HG02678 (cell line): ENCODE measurements at regions not wholly inside any gene's neighbourhood (a gene's known extent, or its start where the extent isn't known, plus 50 kb on each side); places are given as distances from the start of the nearest gene placed in this dataset.
A peak's percentile ranks its signal among the peaks of the same experiment; 100 is the strongest.
"Not testable (repeated sequence)": the region's sequence is repeated elsewhere in the genome, so short reads cannot be mapped to it uniquely, and the experiment has no call there.

Experiments
- ATAC-seq: cut with Tn5 transposase; IDR thresholded peaks from one replicate; pipeline ENCODE4 v1.9.1; 2021; ENCODE audit warnings: mild to moderate bottlenecking, moderate library complexity; ENCODE audit not compliant: unreplicated experiment

DNA sequence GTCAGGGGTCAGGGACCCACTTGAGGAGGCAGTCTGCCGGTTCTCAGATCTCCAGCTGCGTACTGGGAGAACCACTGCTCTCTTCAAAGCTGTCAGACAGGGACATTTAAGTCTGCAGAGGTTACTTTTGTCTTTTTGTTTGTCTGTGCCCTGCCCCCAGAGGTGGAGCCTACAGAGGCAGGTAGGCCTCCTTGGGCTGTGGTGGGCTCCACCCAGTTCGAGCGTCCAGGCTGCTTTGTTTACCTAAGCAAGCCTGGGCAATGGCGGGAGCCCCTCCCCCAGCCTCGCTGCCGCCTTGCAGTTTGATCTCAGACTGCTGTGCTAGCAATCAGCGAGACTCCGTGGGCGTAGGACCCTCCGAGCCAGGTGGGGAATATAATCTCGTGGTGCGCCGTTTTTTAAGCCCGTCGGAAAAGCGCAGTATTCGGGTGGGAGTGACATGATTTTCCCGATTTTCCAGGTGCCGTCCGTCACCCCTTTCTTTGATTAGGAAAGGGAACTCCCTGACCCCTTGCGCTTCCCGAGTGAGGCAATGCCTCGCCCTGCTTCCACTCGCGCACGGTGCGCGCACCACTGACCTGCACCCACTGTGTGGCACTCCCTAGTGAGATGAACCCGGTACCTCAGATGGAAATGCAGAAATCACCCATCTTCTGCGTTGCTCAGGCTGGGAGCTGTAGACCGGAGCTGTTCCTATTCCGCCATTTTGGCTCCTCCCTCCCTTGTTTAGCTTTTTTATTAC, 268.6 kb upstream of the SATB1 start:
- not testable (repeated sequence) for ATAC-seq

DNA sequence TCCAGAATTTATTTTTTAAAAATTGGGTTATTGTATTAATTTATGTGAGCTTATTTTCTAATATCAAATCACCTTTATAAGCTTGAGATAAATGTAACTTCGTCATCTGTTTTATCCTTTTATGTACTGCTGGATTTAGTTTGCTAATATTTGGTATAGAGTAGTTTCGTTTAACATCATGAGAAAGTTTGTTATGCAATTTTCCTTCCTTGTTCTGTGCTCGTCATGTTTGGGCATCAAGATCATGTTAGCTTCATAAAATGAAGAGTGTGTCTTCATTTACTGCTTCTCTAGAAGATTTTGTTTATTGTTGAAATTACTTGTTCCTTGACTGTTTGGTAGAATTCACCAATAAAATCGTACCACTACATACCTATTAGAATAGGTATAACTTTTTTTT, 262.1 kb upstream of the SATB1 start:
- ATAC-seq, result no peak

- no peak for ATAC-seq
Measured at GRCh38 chr3:18683900-18684299, 258.8 kb upstream of the SATB1 start.

DNA sequence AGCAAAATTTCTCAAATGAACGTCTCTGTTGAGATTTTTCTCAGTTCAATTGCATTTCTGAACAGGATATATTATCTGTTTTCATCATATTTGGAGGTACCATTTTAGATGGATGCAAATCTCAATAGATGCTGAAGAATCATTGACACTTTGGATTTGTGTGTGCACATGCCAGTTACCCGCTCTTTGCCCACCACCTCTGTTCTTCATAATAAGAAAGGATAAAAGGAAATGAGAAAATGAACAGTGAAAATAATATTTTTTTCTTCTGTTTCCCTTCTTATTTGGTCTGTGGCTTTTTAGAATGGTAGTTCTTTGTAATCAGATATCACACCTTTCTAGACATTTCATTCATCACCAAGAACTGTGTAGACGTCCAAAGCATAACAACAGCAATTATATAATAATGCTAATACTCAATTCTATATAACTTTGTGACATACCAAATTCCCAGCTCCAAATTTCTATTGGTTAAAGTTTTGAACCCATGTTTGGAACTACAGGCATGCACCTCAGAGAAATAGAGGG, 256.7 kb upstream of the SATB1 start:
- ATAC-seq, result no peak

- no peak for ATAC-seq
Measured at GRCh38 chr3:18680758-18681157, 255.6 kb upstream of the SATB1 start.

DNA sequence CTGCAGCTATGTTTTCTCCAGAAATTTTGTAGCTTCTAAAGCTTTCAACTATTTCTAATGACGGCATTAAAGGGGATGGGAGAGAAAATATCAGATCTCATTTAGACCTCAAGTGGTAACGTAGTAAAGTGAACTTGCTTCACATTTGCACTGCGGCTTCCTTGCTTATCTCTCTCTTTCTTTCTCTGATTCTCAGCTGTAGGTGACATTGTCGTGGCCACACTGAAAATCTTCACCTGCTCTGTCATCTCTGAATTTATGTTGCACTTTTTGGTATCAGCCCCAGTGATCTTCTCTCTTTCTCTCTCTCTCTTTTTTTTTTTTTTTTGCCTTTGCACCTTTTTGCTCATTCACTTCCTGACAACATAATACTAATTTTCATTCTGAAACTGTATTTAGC, 254.1 kb upstream of the SATB1 start:
- no peak for ATAC-seq

DNA sequence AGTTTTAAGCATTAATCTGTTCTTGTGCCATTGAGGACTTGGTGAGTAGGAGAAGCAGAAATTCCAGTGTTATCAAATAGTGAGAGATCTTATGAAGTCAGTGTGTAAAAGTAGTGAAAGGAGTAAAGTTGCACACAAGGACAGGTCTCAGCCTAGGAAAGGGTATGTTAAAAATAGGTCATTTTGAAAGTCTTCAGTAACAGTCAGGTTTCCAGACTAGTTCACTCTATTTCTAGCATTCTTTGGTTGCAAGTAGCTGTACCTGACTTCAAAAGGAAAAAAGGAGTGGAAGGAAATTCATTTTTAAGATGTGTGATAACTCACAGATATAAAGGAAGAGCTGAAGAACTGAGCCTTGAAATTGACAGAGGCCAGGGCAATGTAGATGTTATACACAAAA, 250.1 kb upstream of the SATB1 start:
- no peak for ATAC-seq

DNA sequence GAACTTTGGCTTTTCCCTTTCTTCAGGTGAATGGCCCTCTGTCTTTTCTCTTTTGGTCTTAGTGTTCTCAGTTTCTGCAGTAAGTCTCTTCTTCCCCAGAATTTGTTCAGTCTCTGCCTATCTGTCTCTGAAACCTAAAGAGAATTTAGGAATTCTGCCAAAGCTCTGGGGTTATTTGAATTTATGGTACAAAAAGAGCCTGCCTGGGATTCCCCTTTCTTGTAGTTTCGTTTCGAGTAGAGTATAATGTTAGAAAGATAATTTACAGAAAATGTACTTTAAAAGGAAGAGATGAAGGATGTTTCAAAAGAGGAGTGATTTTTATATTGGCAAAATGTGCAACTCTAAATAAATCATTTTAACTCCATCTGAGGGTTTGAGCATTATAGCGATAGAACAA, 247.4 kb upstream of the SATB1 start:
- ATAC-seq, result no peak

DNA sequence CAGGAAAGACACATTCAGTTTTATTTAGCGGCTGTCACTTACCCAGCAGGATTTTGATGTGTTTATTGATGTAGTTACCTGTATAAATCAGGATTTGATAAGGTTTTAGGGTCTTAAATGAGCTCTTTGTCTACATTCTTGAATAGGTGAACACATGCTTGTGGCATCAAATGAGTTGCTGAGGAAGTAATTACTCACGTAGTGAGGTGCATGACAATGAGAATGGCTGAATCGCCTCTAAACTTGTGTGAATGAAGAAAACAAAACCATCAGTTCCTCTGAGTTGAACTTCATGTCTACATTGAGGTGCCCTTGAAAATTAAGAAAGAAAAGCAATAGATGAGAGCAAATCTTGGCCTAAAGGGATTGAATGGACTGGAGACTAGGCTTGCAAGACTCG, 245.6 kb upstream of the SATB1 start:
- ATAC-seq, result no peak

- no peak for ATAC-seq
Measured at GRCh38 chr3:18669374-18669773, 244.2 kb upstream of the SATB1 start.

DNA sequence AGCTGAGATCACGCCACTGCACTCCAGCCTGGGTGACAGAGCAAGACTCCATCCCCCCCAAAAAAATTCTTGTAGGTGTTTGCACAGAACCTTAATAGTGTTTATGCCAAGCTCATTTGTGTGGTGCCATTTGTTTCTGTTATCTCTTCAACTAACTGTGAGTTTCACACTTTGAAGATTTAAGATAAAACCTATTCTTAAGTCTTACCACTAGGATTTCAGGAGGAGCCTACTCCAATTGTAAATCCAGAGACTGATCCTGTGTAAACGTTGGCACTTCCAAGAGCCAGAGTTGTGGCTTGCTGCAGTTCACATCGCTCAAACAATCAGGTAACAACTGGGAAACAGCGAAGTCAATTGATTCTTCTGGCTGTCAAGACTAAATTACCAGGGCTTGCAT, 242.4 kb upstream of the SATB1 start:
- ATAC-seq, result no peak

DNA sequence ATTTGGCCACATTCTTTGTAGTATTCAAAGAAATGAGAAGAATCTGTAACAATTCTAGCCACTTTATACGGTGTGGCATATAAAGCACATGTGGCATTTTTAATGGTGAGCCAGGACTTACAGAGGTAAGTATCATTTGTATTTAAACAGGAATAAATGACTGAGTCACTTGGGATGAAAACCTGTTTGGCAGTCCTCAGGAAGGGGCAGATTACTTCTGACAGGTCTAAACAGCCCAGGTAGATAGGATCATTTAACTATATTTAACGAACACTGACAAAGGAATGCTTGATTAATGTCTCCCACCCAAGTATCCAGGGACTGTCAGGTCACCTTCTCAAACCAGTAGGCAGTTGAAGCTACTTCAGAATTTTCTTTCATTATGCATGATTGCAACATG, 241.5 kb upstream of the SATB1 start:
- no peak for ATAC-seq

DNA sequence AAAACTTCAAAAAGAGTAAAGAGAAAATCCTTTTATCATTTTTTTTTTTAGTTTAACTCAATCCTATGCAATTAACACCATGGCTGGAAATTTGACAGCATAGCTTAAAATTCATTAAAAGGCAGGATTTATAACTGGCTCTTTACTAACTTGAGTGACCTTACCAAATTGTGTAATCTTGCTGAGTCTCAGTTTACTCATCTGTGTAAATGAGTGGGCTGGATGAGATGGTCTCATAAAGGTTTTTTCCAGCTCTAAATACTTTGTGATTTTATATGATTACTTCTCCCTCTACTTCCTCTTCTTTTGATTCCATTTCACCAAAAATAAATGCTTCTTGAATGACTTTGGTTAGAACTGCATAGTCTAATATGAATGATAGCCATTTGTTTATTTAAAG, 234.9 kb upstream of the SATB1 start:
- ATAC-seq, result no peak

DNA sequence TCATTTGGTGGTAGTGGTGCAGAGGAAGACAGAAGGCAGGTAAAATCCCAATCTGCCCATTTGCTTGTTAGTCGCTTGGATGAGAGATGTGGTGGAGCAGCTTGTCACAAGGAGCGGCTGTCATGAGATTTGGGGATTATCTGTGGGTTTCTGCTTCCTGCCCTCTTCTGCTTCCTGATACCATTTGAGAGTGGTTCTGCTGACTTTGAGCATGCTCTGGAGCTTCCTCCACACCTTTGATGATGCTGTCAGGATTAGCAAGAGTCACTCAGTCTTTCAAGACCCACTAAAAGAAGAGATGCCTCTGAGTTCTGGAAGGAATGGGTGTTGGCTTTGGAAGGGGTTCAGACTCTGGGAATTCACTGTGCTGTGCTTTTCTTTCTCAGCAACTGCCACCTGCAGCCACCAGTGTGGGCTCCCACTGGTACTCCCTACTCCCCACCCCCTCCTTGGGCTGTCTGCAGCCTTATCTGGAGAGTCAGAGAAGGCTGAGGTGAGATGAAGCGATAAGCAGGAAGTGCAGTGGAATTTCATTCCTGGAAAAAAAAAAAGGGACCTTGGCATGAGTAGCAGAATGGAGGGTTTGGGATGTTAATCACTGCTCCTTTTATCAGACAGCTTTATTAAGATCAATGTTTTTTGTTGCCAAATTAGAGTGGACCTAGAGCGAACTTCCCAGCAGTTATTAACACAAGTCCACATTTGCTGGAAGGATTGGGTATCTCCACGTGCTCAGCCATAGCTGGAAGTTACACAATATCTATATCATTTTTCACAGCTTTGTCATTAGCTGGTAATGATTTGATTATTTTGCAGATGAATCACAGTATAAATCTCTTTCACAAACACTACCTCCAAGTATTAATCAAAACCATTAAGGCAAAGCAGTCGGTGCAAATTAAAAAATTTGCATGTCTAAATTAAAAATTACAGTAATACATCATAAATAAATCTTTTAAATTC, 233.0 kb upstream of the SATB1 start:
- no peak for ATAC-seq

- ATAC-seq, result no peak
Measured at GRCh38 chr3:18656866-18657265, 231.7 kb upstream of the SATB1 start.

GRCh38 chr3:18656410-18656809, 231.3 kb upstream of the SATB1 start:
- no peak for ATAC-seq

GRCh38 chr3:18655827-18656226, 230.7 kb upstream of the SATB1 start:
- ATAC-seq, result no peak

DNA sequence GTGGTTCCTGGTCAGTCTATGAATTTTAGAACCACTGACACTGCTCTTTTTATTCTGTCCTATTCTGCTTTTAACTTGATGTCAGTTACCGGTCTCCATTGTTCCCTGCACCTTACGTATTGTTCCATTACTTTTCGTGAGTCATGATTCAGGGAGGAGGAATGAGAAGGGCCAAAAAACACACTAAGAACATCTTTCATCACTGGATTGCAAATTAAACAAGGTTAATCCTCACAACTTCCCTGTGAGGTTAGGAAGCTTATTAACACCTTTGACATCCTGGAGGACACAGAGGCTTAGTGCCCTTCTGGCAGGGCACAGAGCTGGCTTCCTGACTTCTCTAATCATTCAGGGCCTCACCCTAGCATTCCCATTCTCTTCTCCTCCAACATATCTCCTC, 227.6 kb upstream of the SATB1 start:
- no peak for ATAC-seq

- no peak for ATAC-seq
Measured at GRCh38 chr3:18650731-18651130, 225.6 kb upstream of the SATB1 start.

DNA sequence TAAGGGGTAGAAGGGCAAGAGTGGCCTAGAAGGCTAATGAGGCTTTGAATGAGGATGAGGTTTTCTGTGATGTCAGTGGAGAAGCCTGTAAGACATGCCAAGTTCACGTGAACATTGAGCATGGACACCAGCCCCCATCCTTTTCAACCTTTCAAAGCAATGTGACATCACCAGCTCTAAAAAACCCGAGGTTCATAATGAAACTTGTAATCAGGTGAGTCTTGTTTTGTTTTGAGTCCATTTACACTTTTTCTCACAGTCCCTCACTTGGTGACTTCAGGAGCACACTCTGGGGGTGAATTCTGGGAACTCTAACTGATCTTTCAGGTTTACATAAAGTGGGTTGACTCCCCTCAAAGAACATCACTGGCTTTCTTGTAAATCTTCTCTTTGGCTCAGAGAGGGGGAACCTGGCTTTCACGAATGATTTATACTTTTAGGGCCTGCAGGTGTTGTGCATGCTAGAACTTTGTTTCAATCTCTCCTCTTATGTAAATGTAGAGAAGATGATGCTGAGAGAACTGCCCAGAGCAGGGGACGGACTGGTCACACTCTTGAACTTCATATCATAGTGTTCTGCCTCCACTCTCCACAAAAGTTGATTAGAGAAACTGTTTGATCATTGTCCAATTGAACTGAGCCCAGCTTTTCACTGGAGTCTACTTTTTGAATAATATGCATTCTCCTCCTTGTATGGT, 224.7 kb upstream of the SATB1 start:
- peak; percentile 86 for ATAC-seq

DNA sequence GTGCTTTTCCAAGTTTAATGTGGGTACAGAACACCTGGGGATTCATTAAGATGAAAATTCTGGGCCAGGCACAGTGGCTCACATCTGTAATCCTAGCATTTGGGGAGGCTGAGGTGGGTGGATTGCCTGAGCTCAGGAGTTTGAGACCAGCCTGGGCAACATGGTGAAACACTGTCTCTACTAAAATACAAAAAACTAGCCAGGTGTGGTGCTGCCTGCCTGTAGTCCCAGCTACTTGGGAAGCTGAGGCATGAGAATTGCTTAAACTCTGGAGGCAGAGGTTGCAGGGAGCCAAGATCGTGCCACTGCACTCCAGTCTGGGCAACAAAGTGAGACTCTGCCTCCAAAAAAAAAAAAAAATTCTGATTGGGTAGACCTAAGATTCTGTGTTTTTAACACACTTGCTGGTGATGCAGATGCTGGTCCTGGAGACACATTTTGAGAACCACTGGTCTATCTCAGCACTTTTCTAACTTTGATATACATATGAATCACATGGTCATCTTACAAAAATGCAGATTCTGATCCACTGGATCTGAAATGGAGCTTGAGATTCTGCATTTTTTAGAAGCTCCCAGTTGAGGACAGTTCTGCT, 223.8 kb upstream of the SATB1 start:
- ATAC-seq, result no peak
